ENCODE measurements at regions not wholly inside any gene's neighbourhood (a gene's known extent, or its start where the extent isn't known, plus 50 kb on each side); places are given as distances from the start of the nearest gene placed in this dataset.

- no peak for TF ChIP-seq GABPB1 (CRISPR knock-in tag; IDR thresholded peaks at IDR 0.05)
- TF ChIP-seq ZBTB49 (CRISPR knock-in tag; IDR thresholded peaks at IDR 0.05; ENCODE audit: borderline replicate concordance) = no peak
- TF ChIP-seq POLR2AphosphoS5 (IDR thresholded peaks at IDR 0.05; ENCODE audit: low read depth, low read length) = no peak
- TF ChIP-seq HMG20A (CRISPR knock-in tag; IDR thresholded peaks at IDR 0.05; ENCODE audit: borderline replicate concordance) = no peak
- no peak for TF ChIP-seq PRDM4 (CRISPR knock-in tag; IDR thresholded peaks at IDR 0.05; ENCODE audit: borderline replicate concordance)
- TF ChIP-seq FOXK2 (IDR thresholded peaks at IDR 0.05) = no peak
- no peak for TF ChIP-seq TBP (CRISPR knock-in tag; IDR thresholded peaks at IDR 0.05)
- TF ChIP-seq ESRRA (CRISPR knock-in tag; IDR thresholded peaks at IDR 0.05; ENCODE audit: low read depth) = no peak
- TF ChIP-seq CTCF (CRISPR knock-in tag; IDR thresholded peaks at IDR 0.05) = no peak
- no peak for TF ChIP-seq SMARCE1 (IDR thresholded peaks at IDR 0.05; ENCODE audit: borderline replicate concordance)
- TF ChIP-seq ZNF343 (CRISPR knock-in tag; IDR thresholded peaks at IDR 0.05) = no peak
These were observed 538.1 kb downstream of the MATN1 start for GRCh38 chr1:30185313-30185712.
